Prostate gland (tissue), 2 donors: ENCODE measurements at regions not wholly inside any gene's neighbourhood (a gene's known extent, or its start where the extent isn't known, plus 50 kb on each side); places are given as distances from the start of the nearest gene placed in this dataset.

Experiments
- DNase-seq: peaks from one replicate; pipeline ENCODE4 v3.0.0-alpha.2; 2019; ENCODE audit warnings: low spot score
- H3K27ac ChIP-seq, 2 donors: fragments of 200-600 bp; sonication (generic); 2 replicates each; pipeline ENCODE4 v1.5.1; 2017 to 2019
- H3K27me3 ChIP-seq: fragments of 200-600 bp; sonication (generic); replicated peaks from 2 replicates; pipeline ENCODE4 v1.5.1; 2019; ENCODE audit not compliant: insufficient read depth
- H3K36me3 ChIP-seq, 2 donors: fragments of 200-600 bp; sonication (generic); 1 replicate in 1 of 2; 2 replicates in 1 of 2; pipeline versions ENCODE4 v1.5.1 to v1.8.1; 2017 to 2019
- H3K4me1 ChIP-seq: fragments of 200-600 bp; sonication (generic); replicated peaks from 2 replicates; pipeline ENCODE4 v1.5.1; 2019
- H3K4me3 ChIP-seq, 2 donors: fragments of 200-600 bp; sonication (generic); 2 replicates each; pipeline ENCODE4 v1.5.1; 2017 to 2019
- H3K9me3 ChIP-seq: fragments of 200-600 bp; sonication (generic); 2 replicates; pipeline ENCODE4 v1.5.1; 2017
- POLR2A ChIP-seq: fragments of 450-650 bp; IDR thresholded peaks from one replicate; pipeline ENCODE4 v1.6.1; 2016; ENCODE audit warnings: antibody characterized with exemption, mild to moderate bottlenecking
- POLR2AphosphoS5 ChIP-seq: sonication (generic); formaldehyde crosslinking; IDR thresholded peaks from one replicate; pipeline ENCODE4 v1.6.1; 2017; ENCODE audit warnings: antibody characterized with exemption
- WGBS: methylation state at CpG from one replicate; pipeline ENCODE4 v1.1.5; 2018; 5-methylcytosine and 5-hydroxymethylcytosine counted together
- intact Hi-C: fragments of 100-400 bp; cut with DNase I; formaldehyde crosslinking; loops from one replicate; pipeline ENCODE4 v1.14.2; 2022
- TF ChIP-seq, protein P1 (sequence below), 4 experiments: fragments of 200-600 bp in 2 of 4; fragments of 450-650 bp in 2 of 4; sonication (generic) in 2 of 4; IDR thresholded peaks; 1 replicate in 3 of 4; 2 replicates in 1 of 4; pipeline ENCODE4 v1.5.1; 2016 to 2019; ENCODE audit warnings: antibody characterized with exemption in 4 of 4, mild to moderate bottlenecking in 2 of 4, moderate library complexity in 2 of 4

DNA sequence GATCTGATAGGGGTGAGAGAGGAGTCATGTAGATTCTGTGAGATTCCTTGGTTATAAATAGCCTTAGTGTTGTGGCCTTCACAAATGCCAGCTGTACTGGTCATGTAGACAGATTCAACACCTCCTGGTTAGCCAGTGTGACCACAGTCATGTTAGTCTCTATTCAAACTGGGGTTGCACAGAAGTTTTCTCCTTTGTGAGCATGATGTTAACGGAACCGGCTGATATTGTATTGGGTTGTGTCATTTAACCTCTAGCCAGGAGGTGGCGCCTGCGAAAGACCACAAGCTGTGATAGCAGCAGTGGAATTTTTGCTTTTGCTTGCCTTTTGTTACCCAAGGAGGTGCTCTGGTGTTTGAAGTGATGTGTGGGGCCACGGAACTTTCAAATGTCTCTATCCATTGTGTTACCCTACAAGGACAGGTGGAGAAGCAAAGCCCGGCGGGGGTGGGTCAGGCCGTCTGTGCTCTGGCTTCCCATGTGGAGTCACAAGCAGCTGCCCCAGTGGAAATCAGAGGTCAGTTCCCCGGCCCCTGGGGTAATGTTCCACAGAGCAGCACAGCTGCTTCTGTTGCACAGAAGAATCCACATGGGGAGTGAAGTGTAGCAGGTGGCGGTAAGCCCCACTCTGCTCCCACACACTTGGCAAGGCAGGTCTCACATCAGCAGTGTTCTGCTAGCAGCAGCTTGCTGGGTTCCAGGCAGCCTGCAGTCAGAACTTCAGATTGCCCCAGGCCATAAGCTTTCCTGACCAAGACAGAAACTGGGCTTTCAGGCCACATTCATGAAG is 112.6 kb downstream of the ADAMTS1 start:
- DNase-seq = no peak
- Histone ChIP-seq H3K4me1 (no peaks in the 10 kb centered on the region), H3K36me3 (no peaks in the 10 kb centered on the region), H3K27me3 (no peaks in the 10 kb centered on the region), H3K9me3 (no peaks in the 10 kb centered on the region), H3K27ac (no peak overlapping the region), H3K4me3 (no peak overlapping the region)
- intact Hi-C loops = no loop called here
- TF ChIP-seq POLR2A (no peak), POLR2AphosphoS5 (no peak)
- TF ChIP-seq, protein P1, sequence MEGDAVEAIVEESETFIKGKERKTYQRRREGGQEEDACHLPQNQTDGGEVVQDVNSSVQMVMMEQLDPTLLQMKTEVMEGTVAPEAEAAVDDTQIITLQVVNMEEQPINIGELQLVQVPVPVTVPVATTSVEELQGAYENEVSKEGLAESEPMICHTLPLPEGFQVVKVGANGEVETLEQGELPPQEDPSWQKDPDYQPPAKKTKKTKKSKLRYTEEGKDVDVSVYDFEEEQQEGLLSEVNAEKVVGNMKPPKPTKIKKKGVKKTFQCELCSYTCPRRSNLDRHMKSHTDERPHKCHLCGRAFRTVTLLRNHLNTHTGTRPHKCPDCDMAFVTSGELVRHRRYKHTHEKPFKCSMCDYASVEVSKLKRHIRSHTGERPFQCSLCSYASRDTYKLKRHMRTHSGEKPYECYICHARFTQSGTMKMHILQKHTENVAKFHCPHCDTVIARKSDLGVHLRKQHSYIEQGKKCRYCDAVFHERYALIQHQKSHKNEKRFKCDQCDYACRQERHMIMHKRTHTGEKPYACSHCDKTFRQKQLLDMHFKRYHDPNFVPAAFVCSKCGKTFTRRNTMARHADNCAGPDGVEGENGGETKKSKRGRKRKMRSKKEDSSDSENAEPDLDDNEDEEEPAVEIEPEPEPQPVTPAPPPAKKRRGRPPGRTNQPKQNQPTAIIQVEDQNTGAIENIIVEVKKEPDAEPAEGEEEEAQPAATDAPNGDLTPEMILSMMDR (IDR thresholded peaks at IDR 0.05) = peak in 2 of 4 experiments; percentile 10 to 44
- 40% methylated on average over 10 of the region's 10 CpGs for WGBS

- Histone ChIP-seq H3K4me1 (no peaks in the 10 kb centered on the region), H3K36me3 (no peaks in the 10 kb centered on the region), H3K27ac (no peak overlapping the region), H3K9me3 (no peaks in the 10 kb centered on the region), H3K27me3 (no peaks in the 10 kb centered on the region), H3K4me3 (no peak overlapping the region)
- no peak for DNase-seq
- no peak for TF ChIP-seq POLR2A
- TF ChIP-seq POLR2AphosphoS5 = no peak
- TF ChIP-seq, protein P1 (IDR thresholded peaks at IDR 0.05) = no peak
- 74% methylated on average over 9 of the region's 9 CpGs for WGBS
- intact Hi-C loops = loop anchor here (5.0 to 10.0 kb wide), 4 partner anchors 547 to 925 kb away; partner anchors contain the start of gene APP
Measured at GRCh38 chr21:26719750-26720149, 125.5 kb downstream of the ADAMTS1 start.

- Histone ChIP-seq H3K27ac (no peak overlapping the region), H3K9me3 (no peaks in the 10 kb centered on the region), H3K4me3 (no peak overlapping the region), H3K27me3 (no peaks in the 10 kb centered on the region), H3K36me3 (no peaks in the 10 kb centered on the region), H3K4me1 (no peaks in the 10 kb centered on the region)
- WGBS = 17% methylated on average over 5 of the region's 5 CpGs
- intact Hi-C loops = loop anchor here (5.0 to 10.0 kb wide), 4 partner anchors 545 to 922 kb away; partner anchors contain the start of gene APP
- DNase-seq = no peak
- TF ChIP-seq, protein P1 (IDR thresholded peaks at IDR 0.05) = peak; percentile 36 to 70 (median 66)
- TF ChIP-seq POLR2A = no peak
Measured at GRCh38 chr21:26717146-26717739, 128.0 kb downstream of the ADAMTS1 start.

DNA sequence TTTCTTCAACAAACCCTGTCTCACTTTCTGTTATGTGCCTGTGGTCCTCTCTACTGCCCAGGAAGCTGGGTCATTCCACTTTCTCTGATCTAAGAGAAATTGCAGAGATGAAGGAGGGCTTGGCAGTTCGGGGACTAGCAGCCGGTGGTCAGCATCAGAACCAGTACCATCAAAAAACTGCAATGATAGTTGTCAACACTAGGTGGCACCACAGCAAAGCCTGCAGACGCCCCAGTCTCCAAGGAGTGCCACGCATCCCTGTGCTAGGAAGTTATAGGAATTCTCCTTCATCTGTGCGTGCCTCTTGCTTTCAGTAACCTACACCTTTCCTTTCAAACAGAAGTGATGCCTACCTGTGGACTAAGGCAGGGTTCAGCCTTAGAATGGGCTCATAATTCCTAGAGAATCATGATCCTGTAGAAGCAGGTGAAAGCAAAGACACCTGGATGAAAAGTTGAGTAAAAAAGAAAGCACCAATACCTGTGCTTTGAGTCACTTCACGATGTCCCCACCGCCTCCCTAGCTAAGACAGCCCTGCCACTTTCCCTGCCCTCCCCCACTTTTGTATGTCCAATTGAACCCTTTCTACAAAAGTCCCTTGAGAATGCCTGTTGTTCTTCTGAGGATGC is 129.2 kb downstream of the ADAMTS1 start:
- no peak overlapping the region for H3K4me3 ChIP-seq
- no peaks in the 10 kb centered on the region for H3K9me3 ChIP-seq
- no peak for TF ChIP-seq POLR2A
- TF ChIP-seq, protein P1 (IDR thresholded peaks at IDR 0.05) = peak in 3 of 4 experiments; percentile 36 to 53 (median 50)
- 24% methylated on average over 7 of the region's 7 CpGs for WGBS
- no peaks in the 10 kb centered on the region for H3K4me1 ChIP-seq
- no peak overlapping the region for H3K27ac ChIP-seq
- intact Hi-C loops = loop anchor here (5.0 to 10.0 kb wide), 4 partner anchors 544 to 921 kb away; partner anchors contain the start of gene APP
- H3K36me3 ChIP-seq = no peaks in the 10 kb centered on the region
- no peaks in the 10 kb centered on the region for H3K27me3 ChIP-seq
- peak; percentile 8 for DNase-seq
